Lung (tissue), 11 donors: ENCODE measurements at regions not wholly inside any gene's neighbourhood (a gene's known extent, or its start where the extent isn't known, plus 50 kb on each side); places are given as distances from the start of the nearest gene placed in this dataset.

Experiments used
- ATAC-seq: fragments of 200-7000 bp; cut with Tn5 transposase; one replicate; pipeline ENCODE4 v1.9.1; 2020; ENCODE audit warnings: moderate number of reproducible peaks; ENCODE audit not compliant: insufficient read depth, low FRiP score
- DNase-seq, 3 donors: peaks; one replicate each; pipeline ENCODE4 v3.0.0-alpha.2; 2013 to 2017
- H3K27ac ChIP-seq, 2 donors: one replicate each; pipeline ENCODE4 v1.5.1; 2013; ENCODE audit warnings: mild to moderate bottlenecking in 2 of 2, moderate library complexity in 2 of 2, control low read depth in 1 of 2, inconsistent platforms in 1 of 2, low read depth in 1 of 2, low read length in 1 of 2
- H3K27me3 ChIP-seq, 3 donors: one replicate each; pipeline ENCODE4 v1.5.1; 2013; ENCODE audit warnings: low read length in 2 of 3; ENCODE audit not compliant: control insufficient read depth in 3 of 3, insufficient read depth in 3 of 3
- H3K36me3 ChIP-seq, 4 donors: one replicate each; pipeline ENCODE4 v1.5.1; 2013; ENCODE audit warnings: low read length in 4 of 4, mild to moderate bottlenecking in 1 of 4, moderate library complexity in 1 of 4; ENCODE audit not compliant: control insufficient read depth in 4 of 4, insufficient read depth in 4 of 4
- H3K4me1 ChIP-seq, 5 donors: one replicate each; pipeline ENCODE4 v1.5.1; 2013; ENCODE audit warnings: low read length in 5 of 5, mild to moderate bottlenecking in 2 of 5, moderate library complexity in 1 of 5; ENCODE audit not compliant: control insufficient read depth in 5 of 5, insufficient read depth in 5 of 5
- H3K4me3 ChIP-seq: one replicate; pipeline ENCODE4 v1.5.1; 2013; ENCODE audit warnings: mild to moderate bottlenecking, control low read depth, moderate library complexity
- H3K9ac ChIP-seq, 2 donors: one replicate each; pipeline ENCODE4 v1.5.1; 2013; ENCODE audit warnings: low read length in 2 of 2, control low read depth in 1 of 2; ENCODE audit not compliant: insufficient read depth in 1 of 2
- H3K9me3 ChIP-seq, 4 donors: one replicate each; pipeline ENCODE4 v1.5.1; 2013; ENCODE audit warnings: low read length in 3 of 4, mild to moderate bottlenecking in 1 of 4, moderate library complexity in 1 of 4; ENCODE audit not compliant: control insufficient read depth in 4 of 4, insufficient read depth in 3 of 4
- WGBS, 2 donors: extraction: QIAGEN DNeasy Blood & Tissue Kit; methylation state at CpG; one replicate each; pipeline ENCODE4 v1.1.7; 2013; 5-methylcytosine and 5-hydroxymethylcytosine counted together
- TF ChIP-seq, protein P1 (sequence below): IDR thresholded peaks from 2 replicates; pipeline ENCODE4 v1.5.1; 2012; ENCODE audit warnings: mild to moderate bottlenecking; ENCODE audit errors: control extremely low read depth, extremely low read depth
- donor health status: control.
- donor health status: control.
- donor health status: Bipolar disorder and iron deficiency.
- donor health status: healthy.
- donor health status: DM: yes; HTN: yes; CAD: no.

DNA sequence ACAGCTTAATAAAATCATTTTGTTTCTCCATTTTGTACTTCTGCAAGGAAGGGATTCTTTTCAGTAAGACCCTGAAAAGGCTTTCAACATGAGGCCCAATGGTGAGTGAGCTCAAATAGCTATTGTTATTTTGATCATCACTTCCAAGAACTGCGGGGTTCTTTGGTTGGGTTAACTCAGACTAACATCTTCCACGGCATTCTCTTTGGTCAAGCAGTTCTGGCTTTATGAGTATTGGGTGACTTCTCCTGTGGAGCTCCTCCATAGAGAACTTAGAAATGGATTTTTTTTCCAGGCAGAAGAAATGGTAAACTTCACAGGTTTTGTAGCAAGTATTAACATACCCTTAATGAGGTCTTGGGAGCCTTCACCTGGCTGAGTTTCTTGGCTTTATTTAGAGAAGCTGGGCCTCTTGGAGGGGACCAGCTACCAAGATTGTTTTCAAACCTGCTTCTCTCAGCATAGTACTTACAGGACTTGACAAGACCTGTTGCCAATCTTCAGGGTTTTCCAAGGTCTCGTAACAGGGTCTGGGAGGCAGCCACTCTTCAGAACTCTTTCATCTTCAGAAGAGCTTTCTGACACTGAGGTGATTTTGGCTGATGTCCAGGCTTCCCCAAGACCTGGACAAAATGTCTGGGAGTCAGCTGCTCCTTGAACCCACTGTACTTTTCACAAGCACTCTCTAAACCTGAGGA is 353.2 kb upstream of the ETAA1 start:
- ATAC-seq (no peak), DNase-seq (peak in 1 of 3 donors; percentile 45)
- WGBS, 2 donors: 83 to 85% methylated on average over 3 of the region's 3 CpGs
- no peaks in the 10 kb centered on the region for H3K27me3 ChIP-seq
- no peak overlapping the region for H3K4me3 ChIP-seq
- H3K9me3 ChIP-seq: no peaks in the 10 kb centered on the region
- no peak overlapping the region for H3K27ac ChIP-seq
- H3K4me1 ChIP-seq: peaks cover 0 to 16% (median 6%) of the 10 kb centered on the region in 5 donors
- no peak overlapping the region for H3K9ac ChIP-seq
- H3K36me3 ChIP-seq: no peaks in the 10 kb centered on the region
- TF ChIP-seq, protein P1, sequence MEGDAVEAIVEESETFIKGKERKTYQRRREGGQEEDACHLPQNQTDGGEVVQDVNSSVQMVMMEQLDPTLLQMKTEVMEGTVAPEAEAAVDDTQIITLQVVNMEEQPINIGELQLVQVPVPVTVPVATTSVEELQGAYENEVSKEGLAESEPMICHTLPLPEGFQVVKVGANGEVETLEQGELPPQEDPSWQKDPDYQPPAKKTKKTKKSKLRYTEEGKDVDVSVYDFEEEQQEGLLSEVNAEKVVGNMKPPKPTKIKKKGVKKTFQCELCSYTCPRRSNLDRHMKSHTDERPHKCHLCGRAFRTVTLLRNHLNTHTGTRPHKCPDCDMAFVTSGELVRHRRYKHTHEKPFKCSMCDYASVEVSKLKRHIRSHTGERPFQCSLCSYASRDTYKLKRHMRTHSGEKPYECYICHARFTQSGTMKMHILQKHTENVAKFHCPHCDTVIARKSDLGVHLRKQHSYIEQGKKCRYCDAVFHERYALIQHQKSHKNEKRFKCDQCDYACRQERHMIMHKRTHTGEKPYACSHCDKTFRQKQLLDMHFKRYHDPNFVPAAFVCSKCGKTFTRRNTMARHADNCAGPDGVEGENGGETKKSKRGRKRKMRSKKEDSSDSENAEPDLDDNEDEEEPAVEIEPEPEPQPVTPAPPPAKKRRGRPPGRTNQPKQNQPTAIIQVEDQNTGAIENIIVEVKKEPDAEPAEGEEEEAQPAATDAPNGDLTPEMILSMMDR: no peak

DNA sequence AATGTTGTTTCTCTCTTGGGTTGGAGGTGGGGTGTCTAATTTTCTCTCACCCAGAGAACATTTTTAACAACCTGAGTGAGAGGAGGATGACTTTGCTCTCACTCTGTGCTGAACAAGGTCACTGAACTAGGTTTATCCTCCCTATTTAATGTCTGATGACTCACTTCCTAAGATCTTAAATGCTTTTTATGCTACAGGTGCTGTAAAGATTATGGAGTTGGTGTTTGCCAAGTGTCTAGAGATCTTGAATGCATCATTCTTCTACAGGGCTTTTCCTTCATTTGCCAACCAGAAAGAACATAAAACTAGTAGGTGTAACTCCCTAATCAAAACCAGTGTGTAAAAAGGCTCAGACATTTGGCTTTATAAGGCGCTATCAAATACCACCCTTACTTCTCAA is 350.5 kb upstream of the ETAA1 start:
- WGBS, 2 donors: 96 to 97% methylated on average over 1 of the region's 1 CpG
- Histone ChIP-seq H3K36me3 (no peaks in the 10 kb centered on the region), H3K9ac (no peak overlapping the region), H3K27ac (no peak overlapping the region), H3K4me3 (no peak overlapping the region), H3K9me3 (no peaks in the 10 kb centered on the region), H3K4me1 (peaks cover 0 to 11% (median 5%) of the 10 kb centered on the region in 5 donors), H3K27me3 (no peaks in the 10 kb centered on the region)
- DNase-seq (no peak), ATAC-seq (no peak)
- TF ChIP-seq, protein P1: no peak

DNA sequence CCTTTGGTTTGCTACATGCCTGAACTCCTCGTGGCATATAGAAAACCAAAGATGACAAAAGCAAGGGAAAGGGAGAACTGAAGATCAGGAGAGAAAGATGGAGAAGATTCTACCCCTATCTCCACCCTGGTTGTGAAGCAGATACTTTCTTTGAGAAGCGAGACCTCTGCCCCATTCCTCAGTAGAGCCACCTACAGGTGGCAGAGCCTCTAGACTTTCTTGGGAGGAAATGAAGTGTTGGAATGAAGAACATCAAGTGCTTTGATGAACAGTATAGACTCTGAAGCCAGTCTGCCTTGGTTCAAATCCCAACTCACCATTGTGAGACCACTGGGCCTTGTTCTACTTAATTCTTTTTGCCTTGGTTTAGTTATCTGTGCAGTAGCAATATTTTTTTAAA is 348.8 kb upstream of the ETAA1 start:
- Histone ChIP-seq H3K9ac (no peak overlapping the region), H3K9me3 (no peaks in the 10 kb centered on the region), H3K27me3 (no peaks in the 10 kb centered on the region), H3K4me3 (no peak overlapping the region), H3K4me1 (peaks cover 0 to 7% (median 5%) of the 10 kb centered on the region in 5 donors), H3K27ac (no peak overlapping the region), H3K36me3 (no peaks in the 10 kb centered on the region)
- 84 to 91% methylated on average over 2 of the region's 2 CpGs for WGBS, 2 donors
- TF ChIP-seq, protein P1: no peak
- DNase-seq (no peak), ATAC-seq (no peak)

DNA sequence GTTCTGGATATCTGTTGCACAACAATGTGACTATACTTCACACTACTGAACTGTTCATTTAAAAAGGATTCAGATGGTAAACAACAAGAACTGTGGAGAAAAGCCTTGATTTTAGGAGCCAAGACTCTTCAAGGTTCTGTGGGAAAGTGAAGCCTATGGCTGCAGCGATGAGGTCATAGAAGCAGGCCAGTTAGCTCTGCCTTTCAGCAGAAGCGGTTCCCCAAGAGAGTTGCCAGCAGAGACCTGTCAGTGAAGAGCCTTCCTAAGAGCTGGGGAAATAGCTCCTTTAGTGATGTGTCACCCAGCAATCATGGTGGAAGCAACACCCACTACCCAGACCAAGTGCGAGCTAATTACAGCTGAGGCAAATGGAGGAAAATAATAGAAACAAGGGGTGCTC is 346.5 kb upstream of the ETAA1 start:
- H3K27ac ChIP-seq: no peak overlapping the region
- 81 to 96% methylated on average over 3 of the region's 3 CpGs for WGBS, 2 donors
- TF ChIP-seq, protein P1: no peak
- no peaks in the 10 kb centered on the region for H3K27me3 ChIP-seq
- H3K9ac ChIP-seq: no peak overlapping the region
- H3K36me3 ChIP-seq: no peaks in the 10 kb centered on the region
- DNase-seq (no peak), ATAC-seq (no peak)
- H3K9me3 ChIP-seq: no peaks in the 10 kb centered on the region
- H3K4me3 ChIP-seq: no peak overlapping the region
- peaks cover 0 to 11% (median 0%) of the 10 kb centered on the region in 5 donors for H3K4me1 ChIP-seq
